ENCODE measurements at regions not wholly inside any gene's neighbourhood (a gene's known extent, or its start where the extent isn't known, plus 50 kb on each side); places are given as distances from the start of the nearest gene placed in this dataset.

GRCh38 chr10:84789026-84789425 lies 460.6 kb downstream of the CCSER2 start:
- DNase-seq (ENCODE audit: low spot score), result no peak

GRCh38 chr10:84798312-84798711 lies 469.9 kb downstream of the CCSER2 start:
- no peak for DNase-seq (ENCODE audit: low spot score)

GRCh38 chr10:84801156-84801555 lies 472.8 kb downstream of the CCSER2 start:
- DNase-seq (ENCODE audit: low spot score), result no peak

DNA sequence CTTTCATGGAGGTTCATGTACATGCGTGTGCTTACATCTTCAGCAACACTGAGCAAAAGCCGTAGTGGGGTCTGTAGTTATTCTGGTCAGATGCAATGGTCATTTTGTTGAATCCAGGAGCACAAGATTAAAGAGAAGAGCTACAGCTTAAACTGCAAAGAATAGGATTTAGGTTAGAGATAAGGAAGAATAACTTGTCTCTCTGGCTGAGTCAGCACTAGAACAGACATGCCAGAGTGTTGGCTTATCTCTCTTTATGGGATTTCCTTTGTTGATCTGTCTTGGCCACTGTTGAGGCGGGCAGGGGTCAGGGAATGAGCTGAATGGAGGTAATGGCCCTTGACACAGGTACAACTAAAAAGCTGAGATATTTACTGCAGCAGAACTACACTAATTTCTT lies 473.5 kb downstream of the CCSER2 start:
- DNase-seq (ENCODE audit: low spot score), result no peak

DNA sequence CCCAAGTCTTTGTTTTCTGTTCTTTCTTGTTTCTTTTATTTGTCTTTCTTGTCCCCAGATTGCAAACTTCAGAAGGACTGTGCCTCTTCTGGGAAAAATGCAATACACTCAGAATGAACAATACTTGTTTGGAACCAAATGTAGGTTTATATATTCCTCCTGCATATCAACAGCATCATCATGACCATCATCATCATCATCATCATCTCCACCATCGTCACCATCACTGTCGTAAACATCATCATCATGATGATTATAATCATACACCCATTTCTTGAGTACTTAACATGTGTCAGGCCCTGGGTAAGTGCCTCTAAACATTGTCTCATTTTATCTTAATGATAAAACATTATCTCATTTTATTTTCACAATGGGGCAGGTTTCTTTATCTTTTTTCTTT lies 476.8 kb downstream of the CCSER2 start:
- DNase-seq (ENCODE audit: low spot score), result no peak

DNA sequence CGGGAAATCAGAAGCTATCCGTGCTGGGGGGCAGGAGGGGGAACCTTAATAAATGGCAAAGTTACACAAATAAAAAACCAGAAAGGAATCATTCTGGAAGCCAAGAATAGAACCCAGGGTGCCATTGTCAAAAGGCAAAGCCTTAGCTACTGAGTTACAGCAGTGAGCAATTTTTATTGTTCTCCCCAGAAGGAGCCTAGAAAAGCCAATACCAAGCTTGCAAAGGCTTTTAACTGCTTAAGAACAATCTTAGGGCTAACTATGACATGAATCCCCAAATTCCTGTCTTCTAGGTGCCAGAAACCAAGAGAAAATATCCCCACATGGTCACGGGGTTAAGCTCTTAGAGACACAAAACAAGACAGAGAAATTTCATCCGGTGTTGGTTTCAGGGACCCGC lies 482.7 kb downstream of the CCSER2 start:
- DNase-seq (ENCODE audit: low spot score), result no peak

- no peak for DNase-seq (ENCODE audit: low spot score)
Observed at GRCh38 chr10:84818961-84819360, 490.6 kb downstream of the CCSER2 start.

GRCh38 chr10:84820120-84820519 lies 491.7 kb downstream of the CCSER2 start:
- DNase-seq (ENCODE audit: low spot score), result no peak

GRCh38 chr10:84820596-84820995 lies 492.2 kb downstream of the CCSER2 start:
- DNase-seq (ENCODE audit: low spot score), result no peak

- DNase-seq (ENCODE audit: low spot score), result no peak
Observed at GRCh38 chr10:84822931-84823630, 494.7 kb downstream of the CCSER2 start.

DNA sequence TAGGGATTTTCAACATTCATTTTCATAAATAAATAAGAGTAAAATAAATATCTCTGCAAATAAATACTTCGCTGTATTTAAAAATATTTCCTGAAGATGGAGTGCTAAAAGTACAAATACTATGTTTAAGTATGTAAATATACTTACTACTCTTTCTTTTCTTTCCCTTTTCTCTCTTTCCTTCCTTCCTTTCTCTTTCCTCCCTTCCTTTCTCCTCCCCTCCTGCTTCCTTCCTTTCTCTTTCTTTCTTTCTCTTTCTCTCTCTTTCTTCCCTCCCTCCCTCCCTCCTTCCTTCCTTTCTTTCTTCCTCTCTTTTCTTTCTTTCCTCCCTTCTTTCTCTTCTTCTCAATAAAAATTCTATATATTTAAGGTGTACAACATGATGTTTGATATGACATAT lies 496.1 kb downstream of the CCSER2 start:
- DNase-seq (ENCODE audit: low spot score), result no peak

DNA sequence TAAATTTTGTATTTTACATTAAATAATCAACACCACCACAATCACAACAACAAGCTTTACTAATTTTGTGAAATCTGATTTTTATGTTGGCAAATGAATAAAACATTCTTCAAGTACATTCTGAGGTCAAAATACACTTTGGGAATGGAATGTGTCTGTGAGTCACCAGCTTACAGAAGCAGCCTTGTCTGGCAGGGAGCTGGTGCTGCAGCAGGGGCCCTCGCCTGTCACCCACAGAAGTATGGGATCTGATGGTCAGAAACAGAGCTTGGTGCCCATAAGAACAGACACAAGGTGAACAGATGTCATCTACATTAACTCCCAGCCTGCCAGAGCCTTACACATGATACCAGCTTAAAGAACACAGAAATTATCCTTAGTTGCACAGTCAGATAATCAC lies 496.9 kb downstream of the CCSER2 start:
- DNase-seq (ENCODE audit: low spot score), result peak; percentile 26

DNA sequence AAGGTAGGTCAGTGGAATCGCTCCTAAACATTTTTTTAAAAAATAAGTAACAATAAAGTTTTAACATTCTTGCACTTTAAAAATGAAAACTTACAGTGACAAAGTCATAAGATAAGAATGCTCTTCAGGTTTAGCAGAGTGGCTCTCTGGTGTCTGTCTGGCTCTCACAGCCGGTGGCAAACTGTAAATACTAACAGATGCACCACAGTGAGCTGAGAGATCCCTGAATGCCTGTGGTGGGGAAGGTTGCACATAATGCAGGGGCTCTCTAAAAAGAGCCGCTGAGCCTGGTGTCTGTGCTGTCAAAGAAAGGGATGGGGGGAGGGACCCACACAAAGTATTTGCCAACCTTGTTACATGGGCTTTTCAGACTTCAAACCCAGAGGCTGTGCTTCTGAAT lies 498.3 kb downstream of the CCSER2 start:
- DNase-seq (ENCODE audit: low spot score), result no peak

DNA sequence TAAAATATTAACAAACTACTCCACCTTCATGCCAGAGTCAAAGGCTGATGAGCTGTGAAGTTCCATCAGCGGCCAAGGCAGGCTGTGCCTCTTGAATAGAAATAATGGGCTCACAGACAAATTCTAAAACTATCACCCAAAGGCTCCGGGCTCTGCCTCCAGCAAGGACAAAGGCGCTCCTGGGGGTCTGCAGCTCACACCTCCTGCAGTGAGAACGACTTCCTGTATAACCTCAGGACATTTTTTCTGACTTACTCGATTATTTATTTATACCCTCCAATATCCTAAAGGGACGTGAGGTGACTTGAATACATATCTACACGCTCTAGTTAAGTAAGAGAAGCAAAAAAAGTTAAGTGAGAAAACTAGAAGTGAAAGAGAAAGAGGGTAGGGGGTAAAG lies 500.7 kb downstream of the CCSER2 start:
- no peak for DNase-seq (ENCODE audit: low spot score)

GRCh38 chr10:84837041-84837812 lies 508.8 kb downstream of the CCSER2 start:
- DNase-seq (ENCODE audit: low spot score), result no peak

- DNase-seq (ENCODE audit: low spot score), result no peak
Observed at GRCh38 chr10:84837877-84838276, 509.5 kb downstream of the CCSER2 start.

DNA sequence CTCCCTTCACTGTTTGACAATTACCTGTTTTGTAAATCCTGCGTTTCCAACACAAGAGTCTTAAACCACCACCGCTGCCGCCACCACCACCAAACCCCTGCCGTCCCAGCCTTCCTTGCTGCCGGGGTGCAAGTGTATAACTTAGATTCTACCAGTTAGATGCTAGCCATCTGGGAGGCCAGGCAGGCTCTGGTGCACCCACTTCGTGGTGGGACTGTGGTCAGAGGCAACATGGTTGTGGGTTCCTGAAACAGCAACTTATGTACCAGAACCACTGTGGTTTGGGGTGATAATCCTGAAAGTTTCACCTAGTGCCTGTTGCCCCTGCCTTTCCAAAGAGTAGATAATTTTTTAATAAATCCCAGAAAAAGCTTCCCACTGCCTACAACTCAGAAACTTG lies 510.5 kb downstream of the CCSER2 start:
- DNase-seq (ENCODE audit: low spot score), result no peak

DNA sequence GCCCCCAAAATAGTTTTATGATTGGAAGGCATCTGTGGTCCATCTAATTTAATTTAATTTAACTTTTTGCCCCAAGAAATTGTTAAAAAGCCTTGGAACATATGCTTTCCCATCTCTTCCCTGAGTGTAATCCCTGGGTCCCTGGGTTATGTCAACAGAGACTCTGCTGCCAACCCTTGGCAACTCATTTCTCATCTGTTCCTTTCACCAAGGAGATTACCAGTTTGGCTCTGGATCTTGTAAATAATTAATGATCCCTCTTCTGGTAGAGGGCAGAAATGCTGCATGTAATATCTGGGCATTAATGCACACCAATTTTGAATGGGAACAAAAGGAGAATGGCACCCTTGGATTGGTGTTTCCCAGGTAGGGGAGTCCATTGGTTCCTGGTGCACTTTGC lies 514.2 kb downstream of the CCSER2 start:
- no peak for DNase-seq (ENCODE audit: low spot score)

- DNase-seq (ENCODE audit: low spot score), result no peak
Observed at GRCh38 chr10:84844461-84844860, 516.1 kb downstream of the CCSER2 start.

- no peak for DNase-seq (ENCODE audit: low spot score)
Observed at GRCh38 chr10:84845628-84846261, 517.4 kb downstream of the CCSER2 start.

- no peak for DNase-seq (ENCODE audit: low spot score)
Observed at GRCh38 chr10:84846658-84847316, 518.4 kb downstream of the CCSER2 start.

GRCh38 chr10:84848967-84849366 lies 520.6 kb downstream of the CCSER2 start:
- DNase-seq (ENCODE audit: low spot score), result no peak

- DNase-seq (ENCODE audit: low spot score), result no peak
Observed at GRCh38 chr10:84850826-84851225, 522.4 kb downstream of the CCSER2 start.

Data from AG08395 (cell line).